CD4-positive, alpha-beta T cell treated with Interleukin-6 for 4 hours (primary cell): ENCODE measurements at regions not wholly inside any gene's neighbourhood (a gene's known extent, or its start where the extent isn't known, plus 50 kb on each side); places are given as distances from the start of the nearest gene placed in this dataset.

Experiments
- DNase-seq: peaks from one replicate; pipeline ENCODE4 v3.0.0-alpha.2; 2020; ENCODE audit warnings: mixed read lengths

GRCh38 chr18:1891641-1892040 lies 679.7 kb downstream of the METTL4 start:
- no peak for DNase-seq

- no peak for DNase-seq
Measured at GRCh38 chr18:1892191-1892590, 679.1 kb downstream of the METTL4 start.

DNA sequence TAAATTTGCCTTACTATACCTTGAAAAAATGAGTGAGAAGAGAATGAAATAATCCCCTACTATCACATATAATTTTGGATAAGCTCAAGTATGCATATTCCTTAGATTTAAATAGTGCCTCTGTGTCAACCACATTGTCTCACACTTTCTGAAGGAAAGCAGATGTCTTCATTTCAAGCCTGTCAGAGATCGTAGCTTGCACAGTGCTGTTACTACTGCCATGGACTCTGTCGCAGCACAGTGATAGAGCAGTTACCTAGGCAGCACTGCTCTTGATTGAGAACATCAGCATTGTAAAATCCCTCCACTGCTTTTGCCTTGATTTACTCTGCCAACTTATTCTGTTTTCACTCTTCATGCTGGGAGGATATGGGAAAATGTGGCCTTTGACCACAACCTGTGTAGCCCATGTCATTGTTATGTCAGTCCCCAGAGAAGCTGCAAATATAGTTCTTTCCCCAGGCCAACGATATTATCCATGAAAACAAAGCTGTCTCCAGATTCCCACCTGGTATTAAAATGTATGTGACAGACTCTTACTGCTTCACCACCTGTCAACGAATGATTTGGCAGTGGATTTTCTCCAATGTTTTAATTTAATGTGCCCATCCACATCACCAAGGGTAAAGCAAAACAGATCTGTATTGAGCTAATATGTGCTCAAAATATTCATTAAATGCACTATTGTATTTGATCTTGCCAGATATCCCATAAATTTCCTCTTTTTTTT lies 675.7 kb downstream of the METTL4 start:
- DNase-seq, result no peak

- no peak for DNase-seq
Measured at GRCh38 chr18:1906421-1906820, 664.9 kb downstream of the METTL4 start.

- DNase-seq, result no peak
Measured at GRCh38 chr18:1907470-1908206, 663.7 kb downstream of the METTL4 start.

DNA sequence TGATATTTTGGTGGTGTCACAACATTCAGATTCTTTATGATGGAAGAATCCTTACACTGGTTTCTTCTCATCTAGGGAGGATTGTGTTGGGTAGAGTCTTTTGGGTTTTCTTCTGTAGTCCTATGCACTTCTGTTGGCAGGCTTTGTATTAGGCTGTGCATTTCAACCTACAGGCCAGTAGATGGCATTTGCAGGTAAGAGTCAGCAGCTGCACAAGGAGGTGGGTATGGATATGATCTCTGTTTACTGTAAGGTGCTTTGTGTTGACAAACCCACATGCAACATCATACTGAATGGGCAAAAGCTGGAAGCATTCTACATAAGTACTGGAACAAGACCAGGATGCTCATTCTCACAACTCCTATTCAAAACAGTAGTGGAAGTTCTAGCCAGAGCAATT lies 656.8 kb downstream of the METTL4 start:
- DNase-seq, result no peak

- DNase-seq, result no peak
Measured at GRCh38 chr18:1916869-1917523, 654.3 kb downstream of the METTL4 start.

DNA sequence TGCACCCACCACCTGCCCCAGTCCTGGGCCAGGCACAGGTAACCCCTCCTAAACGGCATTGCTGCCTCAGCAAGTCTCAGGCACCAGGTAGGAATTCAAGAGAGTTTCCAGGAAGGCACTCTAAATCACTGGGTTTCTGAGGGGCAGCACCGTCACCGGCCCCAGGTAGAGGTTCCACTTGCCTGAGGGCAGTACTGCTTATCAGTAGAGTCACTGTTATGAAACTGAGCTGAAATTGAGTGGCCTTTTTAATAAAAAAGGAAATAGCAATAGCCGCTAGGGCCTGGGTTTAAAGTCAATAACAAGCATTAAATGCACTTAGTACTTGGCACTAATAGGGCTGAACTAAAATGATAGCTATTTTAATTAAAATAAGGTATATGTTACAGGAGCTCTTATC lies 653.7 kb downstream of the METTL4 start:
- DNase-seq, result no peak

DNA sequence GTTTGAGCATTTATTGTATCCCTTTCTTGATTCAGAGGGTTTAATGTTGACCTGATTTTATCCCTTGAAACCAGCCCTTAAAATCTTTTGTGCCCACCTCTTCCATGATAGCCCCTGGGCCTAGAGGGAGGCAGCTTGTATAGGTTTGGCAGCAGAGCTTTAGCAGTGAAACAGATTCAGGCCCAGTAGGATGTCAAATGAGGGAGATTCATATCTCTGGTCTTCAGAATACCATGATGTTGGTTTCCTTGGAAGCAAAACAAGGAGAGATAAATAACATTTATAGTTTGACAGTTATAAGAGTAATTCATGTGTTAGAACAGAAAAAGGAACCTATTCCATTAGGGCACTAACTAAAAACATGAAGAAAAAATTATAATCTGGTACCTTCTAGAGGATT lies 649.2 kb downstream of the METTL4 start:
- no peak for DNase-seq

DNA sequence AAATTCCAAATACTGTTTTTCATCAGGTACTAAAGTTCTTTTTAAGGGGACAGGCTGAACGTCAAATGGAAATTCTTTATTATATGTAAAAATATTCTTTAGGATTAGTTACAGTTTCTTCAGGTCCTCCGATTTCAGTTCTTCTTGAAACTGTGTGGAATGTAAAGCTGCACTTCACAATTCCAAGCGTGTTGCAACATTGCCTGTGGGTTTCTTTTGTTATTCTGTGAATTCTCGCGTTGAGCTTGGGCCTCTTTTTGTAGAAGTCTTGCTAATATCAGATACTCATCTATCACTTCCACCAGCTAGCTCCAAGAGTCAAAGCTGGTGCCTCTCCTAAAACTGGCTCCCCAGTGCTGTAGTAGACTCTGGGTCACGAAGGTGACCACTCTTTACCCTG lies 642.6 kb downstream of the METTL4 start:
- no peak for DNase-seq

DNA sequence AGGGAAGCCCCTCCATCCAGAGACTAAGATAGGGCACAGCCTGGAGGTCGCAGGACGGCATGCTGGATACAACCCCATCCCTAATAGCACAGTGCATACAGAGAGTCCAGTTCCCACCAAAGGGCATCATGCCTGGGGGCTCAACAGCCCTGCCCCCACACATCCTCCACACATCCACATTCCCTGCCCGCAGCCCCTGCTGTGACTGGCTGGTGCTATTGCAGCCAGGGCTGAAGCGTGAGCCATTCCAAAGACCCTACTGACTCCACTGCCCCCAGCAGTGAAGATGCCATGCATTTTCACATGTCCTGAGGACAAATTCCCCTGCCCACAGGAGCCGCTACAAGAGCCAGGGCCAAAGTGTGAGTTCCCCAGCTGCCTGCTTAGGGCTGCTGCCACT lies 641.6 kb downstream of the METTL4 start:
- no peak for DNase-seq

DNA sequence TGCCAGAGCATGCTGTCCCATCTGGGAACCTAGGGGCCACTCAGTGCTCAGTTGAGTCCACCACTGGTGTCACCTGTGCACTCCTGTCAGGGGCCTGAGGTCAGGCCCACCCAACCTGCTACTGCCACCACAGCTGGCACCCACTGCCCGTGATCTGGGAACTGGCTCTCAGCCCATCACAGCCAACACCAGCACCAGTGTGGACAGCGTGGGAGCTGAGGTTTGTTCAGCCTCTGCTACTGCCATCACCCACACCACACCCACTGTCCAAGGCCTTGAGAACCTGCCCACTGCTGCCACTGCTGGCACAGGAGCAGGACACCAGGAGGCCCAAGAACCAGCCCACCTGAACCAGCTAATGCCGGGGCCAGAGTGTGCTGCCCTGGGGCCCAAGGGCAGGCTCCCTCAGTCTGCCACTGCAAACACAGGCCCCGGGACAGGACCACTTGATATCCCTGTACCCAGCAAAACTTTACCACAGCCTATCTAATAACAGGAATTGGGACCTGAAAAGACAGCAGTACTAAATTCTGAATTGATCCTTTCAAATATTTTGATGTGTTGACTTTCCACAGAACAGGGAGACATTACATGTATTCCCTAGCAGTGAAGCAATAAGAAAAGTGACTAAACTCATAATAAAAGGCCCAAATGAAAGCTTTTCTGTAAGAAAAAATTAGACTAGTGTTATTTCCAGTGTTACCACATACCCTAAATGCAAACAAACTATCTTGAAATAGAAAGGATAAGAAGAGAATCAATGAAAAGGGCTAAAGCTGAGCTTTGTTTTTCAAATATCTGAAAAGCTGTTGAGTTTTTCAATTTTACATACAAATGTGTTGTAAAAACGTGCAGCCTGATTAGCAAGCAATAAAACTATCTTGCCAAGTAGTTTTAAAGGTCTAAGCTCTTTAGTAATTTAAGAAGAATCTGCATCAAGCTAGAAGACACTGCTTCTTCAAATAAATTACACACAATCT lies 640.7 kb downstream of the METTL4 start:
- no peak for DNase-seq

GRCh38 chr18:1952486-1952885 lies 618.8 kb downstream of the METTL4 start:
- no peak for DNase-seq

DNA sequence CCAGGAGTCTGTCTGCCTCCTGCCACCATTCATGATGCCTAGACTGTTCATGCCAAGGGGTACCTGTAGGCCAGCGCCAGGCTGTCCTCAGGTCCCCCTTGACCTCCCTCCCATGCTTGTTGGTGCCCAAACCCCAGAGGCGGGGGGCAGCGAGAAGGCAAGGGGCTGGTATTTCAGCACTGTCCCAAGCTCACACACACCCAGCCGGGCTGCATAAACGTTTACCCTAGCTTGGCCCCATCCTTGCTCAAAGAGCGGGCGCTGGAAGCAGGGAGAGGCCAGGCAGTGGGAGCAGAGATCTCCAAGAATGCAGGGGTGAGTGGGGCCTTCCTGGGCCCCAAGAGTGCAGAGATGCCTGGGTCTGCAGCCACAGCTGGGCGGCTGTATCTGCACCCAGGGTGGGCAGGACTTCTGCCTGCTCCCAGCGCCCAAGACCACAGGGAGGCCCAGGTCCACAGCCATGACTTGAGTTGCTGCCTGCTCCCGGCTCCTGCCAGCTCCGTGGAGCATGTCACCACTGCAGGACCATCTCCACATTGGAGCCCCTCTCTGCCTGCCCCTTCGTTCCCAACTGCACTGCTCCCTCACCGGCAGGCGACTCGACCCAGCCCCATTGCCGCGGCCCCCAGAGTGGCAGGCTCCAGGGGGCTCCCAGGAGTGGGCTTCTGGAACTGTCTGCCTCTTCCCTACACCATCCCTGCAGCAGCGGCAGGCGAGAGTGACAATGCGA lies 616.6 kb downstream of the METTL4 start:
- DNase-seq, result no peak

DNA sequence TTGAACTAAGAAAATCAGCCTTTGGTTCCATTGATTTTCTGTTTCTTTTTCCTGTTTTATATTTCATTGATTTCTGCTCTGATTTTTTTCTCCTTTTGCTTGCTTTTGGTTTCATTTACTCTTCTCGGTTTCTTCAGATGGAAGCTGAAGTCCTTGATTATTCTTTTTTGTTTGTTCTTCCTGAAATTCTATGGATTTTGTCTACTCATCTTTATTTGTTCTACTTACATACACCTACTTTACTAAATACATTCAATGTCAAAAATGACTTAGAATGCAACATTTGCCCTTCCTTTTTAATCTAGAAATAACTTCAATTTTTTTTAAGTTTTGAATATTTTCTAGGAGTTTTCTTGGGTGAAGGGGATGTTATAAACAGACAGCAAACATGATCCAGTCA lies 612.5 kb downstream of the METTL4 start:
- no peak for DNase-seq

DNA sequence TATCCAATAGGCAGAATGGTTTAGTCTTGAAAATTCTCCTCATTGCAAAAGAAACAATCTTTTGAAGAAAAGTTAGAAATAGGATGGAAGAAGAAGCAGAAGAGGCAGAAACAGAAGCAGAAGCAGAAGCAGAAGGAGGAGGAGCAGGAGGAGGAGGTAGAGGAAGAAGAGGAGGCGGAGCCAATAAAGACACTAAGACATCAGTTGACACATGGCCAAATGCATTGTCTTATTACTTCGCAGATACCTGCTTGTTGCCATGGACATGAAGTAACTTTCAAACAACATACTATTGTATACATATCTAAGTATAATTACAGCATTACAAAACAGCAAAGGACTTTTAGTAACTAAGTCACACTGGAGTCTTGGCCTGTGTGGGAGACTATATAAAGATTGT lies 606.3 kb downstream of the METTL4 start:
- no peak for DNase-seq

DNA sequence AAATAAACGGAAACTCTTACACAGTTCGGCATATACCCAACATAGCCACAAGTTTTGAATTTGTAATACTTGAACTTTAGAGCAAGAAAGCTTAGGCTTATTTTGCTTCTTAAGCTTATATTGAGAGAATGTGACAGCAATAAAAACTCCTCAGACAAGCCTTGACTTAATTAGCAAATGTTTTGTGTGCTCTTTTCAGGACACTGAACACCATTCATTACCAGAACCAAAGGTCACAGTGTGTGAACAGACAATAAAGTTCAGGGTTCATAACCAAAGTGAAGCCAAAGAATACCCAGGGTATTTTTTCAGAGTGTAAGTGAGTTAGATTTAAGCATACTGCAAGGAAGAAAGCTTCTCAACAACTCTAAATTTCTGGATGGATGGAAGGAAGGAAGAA lies 605.8 kb downstream of the METTL4 start:
- DNase-seq, result no peak

GRCh38 chr18:1968801-1969498 lies 602.4 kb downstream of the METTL4 start:
- no peak for DNase-seq

DNA sequence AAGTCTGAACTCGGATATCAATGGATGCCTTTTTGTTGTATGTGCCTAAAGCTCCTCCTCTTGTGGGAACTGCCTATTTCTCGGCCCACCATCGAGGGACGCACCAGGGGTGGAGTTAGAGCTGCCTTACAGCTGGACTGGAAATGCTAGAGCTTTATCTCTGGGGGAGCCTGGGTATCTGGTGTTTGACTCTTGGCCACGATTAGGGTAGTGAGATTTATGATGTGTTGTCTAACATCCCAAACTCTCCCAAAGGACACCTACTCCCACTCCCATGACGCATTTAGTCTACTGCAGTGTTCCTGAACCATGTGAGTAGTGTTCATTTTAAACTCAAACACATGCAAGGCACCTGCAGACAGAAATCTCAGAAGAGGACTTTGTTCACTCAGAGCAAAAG lies 594.8 kb downstream of the METTL4 start:
- DNase-seq, result no peak

DNA sequence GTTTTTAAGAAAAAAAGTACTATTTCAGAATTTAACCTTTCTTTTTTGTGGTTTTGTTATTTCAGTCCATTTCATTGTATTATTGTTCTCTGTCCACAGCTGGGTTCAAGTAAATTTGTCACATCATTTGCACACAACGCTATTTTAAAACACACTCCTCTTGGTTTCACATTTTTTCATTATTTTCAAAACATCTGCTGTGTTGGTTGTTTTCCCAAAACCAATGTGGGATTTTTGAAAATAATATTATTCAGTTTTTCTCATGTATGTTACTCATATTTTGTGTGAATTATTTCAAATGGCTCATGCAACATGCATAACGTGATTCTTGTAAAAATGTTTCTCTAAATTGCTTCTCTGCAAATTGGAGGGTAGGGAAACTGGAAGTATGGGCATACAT lies 589.2 kb downstream of the METTL4 start:
- no peak for DNase-seq

DNA sequence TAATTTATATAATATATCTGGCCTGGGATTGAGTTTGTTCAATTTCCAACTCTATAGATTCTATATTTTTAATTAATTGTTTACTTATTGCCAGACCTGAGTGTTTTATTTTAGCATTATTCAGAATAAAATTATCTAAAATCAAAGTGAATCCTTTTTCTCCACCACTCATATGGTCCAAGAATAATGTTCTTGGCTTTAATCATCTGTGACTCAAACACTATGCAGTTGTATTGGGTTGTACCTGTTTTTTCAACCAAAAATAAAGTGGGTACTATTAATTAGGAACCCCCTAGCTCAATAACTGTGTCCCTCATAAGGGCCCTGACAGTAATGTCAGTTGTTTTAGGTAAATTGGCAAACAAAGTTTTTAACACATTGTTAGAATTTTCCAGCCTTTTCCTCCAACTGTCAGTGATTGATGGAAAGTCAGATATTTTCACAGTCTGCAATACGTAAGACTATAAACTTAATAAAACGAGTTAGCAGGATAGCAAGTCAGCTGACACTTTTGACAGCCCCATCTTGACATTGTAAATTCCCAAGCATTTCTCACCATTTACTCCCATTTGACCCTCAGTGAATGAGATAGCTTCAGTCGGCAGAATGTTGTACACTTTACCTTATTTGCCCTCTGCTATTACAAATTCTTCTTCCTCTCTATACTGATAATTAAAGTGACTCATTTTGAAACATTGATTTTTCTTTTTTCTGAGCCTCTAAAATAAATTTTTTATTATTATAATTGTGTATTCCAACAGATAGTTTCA lies 587.4 kb downstream of the METTL4 start:
- DNase-seq, result no peak
